AG10803 (cell line): ENCODE measurements at regions not wholly inside any gene's neighbourhood (a gene's known extent, or its start where the extent isn't known, plus 50 kb on each side); places are given as distances from the start of the nearest gene placed in this dataset.

Experiments
- DNase-seq: peaks from one replicate; pipeline ENCODE4 v3.0.0; 2010; ENCODE audit warnings: low read depth
- H3K4me3 ChIP-seq: 2 replicates; pipeline ENCODE4 v1.5.1; 2011; ENCODE audit warnings: mild to moderate bottlenecking, low read length, control low read depth
- TF ChIP-seq, protein P1 (sequence below): conservative IDR thresholded peaks from 2 replicates; pipeline ENCODE4 v1.5.1; 2011; ENCODE audit warnings: mild to moderate bottlenecking, low read length, control low read depth, inconsistent platforms

DNA sequence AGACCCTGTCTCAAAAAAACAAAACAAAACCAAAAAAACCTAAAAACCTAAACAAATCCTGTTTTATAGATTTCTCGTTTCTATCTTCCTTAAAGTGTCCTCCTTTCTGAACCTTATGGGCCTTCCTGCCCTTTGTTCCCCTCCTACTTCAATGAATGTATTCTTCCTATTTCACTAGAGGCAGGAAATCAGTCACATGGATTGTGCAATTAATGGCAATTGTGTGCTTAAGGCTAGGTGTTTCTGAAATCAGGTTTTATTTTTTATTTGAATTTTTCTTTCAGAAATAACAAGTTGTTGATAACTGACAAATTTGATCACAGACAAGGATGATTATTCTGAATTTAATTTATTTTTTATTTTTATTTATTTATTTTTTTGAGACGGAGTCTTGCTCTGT is 220.6 kb upstream of the SEMA6A start:
- H3K4me3 ChIP-seq, result no peak overlapping the region
- TF ChIP-seq, protein P1, sequence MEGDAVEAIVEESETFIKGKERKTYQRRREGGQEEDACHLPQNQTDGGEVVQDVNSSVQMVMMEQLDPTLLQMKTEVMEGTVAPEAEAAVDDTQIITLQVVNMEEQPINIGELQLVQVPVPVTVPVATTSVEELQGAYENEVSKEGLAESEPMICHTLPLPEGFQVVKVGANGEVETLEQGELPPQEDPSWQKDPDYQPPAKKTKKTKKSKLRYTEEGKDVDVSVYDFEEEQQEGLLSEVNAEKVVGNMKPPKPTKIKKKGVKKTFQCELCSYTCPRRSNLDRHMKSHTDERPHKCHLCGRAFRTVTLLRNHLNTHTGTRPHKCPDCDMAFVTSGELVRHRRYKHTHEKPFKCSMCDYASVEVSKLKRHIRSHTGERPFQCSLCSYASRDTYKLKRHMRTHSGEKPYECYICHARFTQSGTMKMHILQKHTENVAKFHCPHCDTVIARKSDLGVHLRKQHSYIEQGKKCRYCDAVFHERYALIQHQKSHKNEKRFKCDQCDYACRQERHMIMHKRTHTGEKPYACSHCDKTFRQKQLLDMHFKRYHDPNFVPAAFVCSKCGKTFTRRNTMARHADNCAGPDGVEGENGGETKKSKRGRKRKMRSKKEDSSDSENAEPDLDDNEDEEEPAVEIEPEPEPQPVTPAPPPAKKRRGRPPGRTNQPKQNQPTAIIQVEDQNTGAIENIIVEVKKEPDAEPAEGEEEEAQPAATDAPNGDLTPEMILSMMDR, result no peak
- no peak for DNase-seq

DNA sequence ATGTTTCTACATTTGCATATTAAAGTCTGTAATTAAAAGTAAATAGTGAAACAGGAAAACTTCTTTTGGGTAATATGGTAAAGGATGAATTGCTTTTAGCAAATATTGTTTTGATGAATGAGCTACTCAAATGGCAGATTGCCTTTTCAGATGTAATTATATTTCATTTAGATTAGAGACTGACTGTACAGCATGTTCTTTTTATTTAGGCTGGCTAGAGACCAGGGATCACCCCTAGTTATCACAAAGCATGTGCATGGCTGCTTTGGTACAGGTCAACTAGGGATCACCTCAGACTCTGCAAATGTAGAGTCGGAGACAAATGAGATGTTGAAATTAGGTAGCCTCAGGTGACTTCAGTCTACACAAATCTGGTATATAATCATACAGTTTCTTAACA is 214.9 kb upstream of the SEMA6A start:
- TF ChIP-seq, protein P1, result no peak
- DNase-seq, result no peak
- H3K4me3 ChIP-seq, result no peak overlapping the region

DNA sequence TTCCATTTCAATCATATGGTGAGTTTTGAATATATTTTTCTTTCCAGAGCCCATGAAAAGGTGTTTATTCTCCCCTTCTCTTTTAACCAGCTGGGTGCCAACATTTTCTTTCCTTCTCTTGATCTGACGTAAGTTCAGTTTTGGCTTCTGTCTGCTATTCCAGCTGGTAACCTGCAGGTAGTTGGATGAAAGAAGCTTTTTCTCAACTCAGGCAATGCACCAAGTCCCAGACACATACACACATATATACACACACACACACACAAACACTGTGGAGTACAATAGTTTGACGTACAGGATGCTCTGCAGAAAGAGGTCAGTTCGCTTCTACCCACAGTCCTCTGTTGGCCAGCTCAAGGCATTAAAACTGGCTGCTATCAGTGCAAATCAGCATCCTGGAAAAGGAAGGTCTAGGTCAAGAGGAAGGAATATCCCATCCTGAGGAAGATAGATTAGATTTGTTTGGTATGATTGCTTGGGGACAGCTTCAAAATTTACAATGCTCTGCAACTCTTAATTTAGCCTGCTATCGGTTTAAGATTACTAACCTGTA is 214.3 kb upstream of the SEMA6A start:
- TF ChIP-seq, protein P1, result no peak
- no peak overlapping the region for H3K4me3 ChIP-seq
- no peak for DNase-seq

DNA sequence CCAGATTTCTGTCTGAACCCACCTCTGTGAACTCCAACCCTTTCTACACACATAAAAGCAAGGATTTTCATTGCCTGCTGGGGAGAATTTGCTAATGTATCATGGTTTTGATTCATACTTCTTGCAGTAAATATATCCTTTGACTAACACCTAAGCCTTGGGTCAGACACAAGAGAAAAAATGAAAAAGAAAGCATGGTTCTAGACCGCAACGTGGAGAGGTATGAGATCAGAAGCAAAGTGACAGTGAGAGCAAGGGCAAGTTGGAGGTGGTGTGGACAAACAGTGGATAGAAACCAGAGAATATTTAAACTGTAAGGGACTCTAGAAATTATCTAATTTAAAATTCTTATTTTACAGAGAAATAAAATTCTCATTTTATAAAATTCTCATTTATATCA is 212.9 kb upstream of the SEMA6A start:
- TF ChIP-seq, protein P1, result no peak
- no peak overlapping the region for H3K4me3 ChIP-seq
- DNase-seq, result no peak

DNA sequence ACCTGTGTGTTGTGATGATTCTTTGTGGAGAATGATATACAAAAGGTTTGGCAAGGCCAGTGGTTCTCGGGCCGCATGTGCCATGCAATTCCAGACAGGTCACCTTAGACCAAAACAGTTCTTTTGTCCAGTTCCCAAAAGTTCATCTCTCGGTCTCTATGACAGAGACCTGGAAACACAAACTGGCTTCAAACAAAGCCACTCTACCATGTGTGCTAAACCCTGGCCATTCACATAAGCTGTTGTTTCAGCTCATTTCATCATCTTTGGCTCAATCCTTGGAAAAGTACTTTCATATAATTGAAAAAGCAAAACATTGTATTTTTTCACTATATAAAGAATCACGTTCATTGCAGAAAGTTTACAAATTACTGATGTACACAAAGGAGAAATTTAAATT is 210.5 kb upstream of the SEMA6A start:
- TF ChIP-seq, protein P1, result no peak
- no peak for DNase-seq
- no peak overlapping the region for H3K4me3 ChIP-seq

DNA sequence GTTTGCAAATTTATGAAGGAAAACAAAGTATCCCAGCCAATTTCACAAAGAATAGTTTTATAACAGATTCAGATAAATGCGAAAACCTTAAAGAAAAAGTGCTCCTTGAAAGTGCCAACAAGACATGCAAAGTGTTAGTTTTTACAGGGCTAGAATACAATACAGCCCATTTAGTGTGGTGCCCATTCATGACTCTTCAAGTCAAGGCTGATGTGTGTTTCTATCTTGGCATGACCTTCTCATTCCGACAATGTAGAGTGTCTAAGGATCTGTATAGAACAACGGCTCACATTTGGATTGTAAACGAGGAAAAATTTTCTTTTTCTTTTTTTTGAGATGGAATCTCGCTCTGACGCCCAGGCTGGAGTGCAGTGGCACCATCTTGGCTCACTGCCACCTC is 205.2 kb upstream of the SEMA6A start:
- no peak overlapping the region for H3K4me3 ChIP-seq
- TF ChIP-seq, protein P1, result no peak
- DNase-seq, result no peak

DNA sequence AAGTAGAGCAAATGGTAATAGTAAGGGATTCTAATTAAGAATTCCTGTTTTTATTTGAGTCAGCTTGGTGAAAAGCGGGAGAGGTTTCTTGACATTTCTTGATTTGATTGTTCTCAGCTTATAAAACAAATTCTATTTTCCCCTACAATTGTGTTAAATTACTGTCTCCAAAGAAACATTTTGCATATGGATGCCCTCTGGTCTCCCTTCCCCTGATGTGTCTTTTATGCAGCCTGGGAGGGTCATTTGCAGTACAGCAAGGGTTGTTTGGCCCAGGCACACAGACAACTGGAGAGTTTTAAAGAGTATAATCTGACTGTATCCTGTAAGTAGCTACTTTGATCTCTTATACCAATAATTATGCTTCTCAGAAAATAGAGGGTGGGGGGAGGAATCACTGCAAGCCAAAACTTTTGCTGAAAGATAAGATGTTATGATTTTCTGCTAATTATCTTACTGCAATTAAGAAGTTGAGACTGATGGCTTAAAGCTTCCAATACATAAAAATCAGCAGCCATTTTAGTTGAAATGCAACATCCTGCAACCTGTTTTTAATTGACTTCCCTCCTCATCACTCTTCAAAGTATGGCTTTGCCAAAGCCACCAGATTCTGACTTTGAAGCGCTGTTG is 204.1 kb upstream of the SEMA6A start:
- H3K4me3 ChIP-seq, result no peak overlapping the region
- TF ChIP-seq, protein P1, result no peak
- DNase-seq, result no peak
